GM12865 (cell line): ENCODE measurements at regions not wholly inside any gene's neighbourhood (a gene's known extent, or its start where the extent isn't known, plus 50 kb on each side); places are given as distances from the start of the nearest gene placed in this dataset.

Experiments
- DNase-seq: peaks from one replicate; pipeline ENCODE4 v3.0.0; 2010; ENCODE audit warnings: low read depth
- H3K4me3 ChIP-seq: 2 replicates; pipeline ENCODE4 v1.5.1; 2011; ENCODE audit warnings: mild to moderate bottlenecking, low read depth, low read length, control low read depth
- CTCF ChIP-seq: IDR thresholded peaks from 2 replicates; pipeline ENCODE4 v1.5.1; 2011; ENCODE audit warnings: low read length, control low read depth, low read depth, inconsistent platforms; ENCODE audit not compliant: insufficient read depth; ENCODE audit errors: missing control alignments

GRCh38 chr3:96233679-96234078 lies 580.7 kb upstream of the EPHA6 start:
- no peak for TF ChIP-seq CTCF
- no peak for DNase-seq
- H3K4me3 ChIP-seq = no peak overlapping the region

DNA sequence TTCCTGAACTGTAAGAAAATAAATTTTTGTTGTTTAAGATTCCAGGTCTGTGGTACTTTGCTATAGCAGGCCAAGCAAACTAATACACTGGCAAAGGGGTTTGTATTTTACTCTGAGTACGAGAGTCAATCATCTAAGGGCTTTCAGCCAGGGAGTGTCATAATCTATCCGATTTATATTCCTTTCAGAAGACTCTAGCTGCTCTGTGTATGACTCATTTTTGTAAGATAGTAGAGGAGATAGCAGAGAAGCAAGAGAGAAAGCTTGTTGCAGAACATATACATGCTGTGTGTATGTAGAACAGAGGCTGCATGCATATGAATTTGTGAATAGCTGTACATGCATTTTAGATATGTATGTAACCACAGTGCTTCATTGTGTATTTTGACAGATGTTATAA lies 577.9 kb upstream of the EPHA6 start:
- H3K4me3 ChIP-seq = no peak overlapping the region
- no peak for TF ChIP-seq CTCF
- no peak for DNase-seq

DNA sequence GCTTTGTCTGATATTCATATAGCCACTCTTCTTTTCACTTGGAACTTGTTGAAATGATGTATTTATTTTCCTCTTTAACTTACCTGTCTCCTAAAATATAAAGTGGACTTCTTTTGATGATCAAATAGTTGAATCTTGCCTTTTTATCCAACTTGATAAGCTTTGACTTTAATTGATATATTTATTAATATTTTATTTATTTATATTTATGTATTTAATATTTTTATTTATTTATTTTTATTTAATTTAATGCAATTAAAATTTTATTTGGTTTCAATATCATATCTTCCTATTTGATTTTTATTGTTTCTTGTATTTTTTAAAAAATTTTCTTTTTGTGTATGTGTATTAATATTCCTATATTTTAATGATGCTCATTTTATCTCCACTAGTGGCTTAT lies 555.1 kb upstream of the EPHA6 start:
- no peak overlapping the region for H3K4me3 ChIP-seq
- DNase-seq = no peak
- no peak for TF ChIP-seq CTCF

- TF ChIP-seq CTCF = no peak
- H3K4me3 ChIP-seq = no peak overlapping the region
- no peak for DNase-seq
Observed at GRCh38 chr3:96264701-96265100, 549.7 kb upstream of the EPHA6 start.

DNA sequence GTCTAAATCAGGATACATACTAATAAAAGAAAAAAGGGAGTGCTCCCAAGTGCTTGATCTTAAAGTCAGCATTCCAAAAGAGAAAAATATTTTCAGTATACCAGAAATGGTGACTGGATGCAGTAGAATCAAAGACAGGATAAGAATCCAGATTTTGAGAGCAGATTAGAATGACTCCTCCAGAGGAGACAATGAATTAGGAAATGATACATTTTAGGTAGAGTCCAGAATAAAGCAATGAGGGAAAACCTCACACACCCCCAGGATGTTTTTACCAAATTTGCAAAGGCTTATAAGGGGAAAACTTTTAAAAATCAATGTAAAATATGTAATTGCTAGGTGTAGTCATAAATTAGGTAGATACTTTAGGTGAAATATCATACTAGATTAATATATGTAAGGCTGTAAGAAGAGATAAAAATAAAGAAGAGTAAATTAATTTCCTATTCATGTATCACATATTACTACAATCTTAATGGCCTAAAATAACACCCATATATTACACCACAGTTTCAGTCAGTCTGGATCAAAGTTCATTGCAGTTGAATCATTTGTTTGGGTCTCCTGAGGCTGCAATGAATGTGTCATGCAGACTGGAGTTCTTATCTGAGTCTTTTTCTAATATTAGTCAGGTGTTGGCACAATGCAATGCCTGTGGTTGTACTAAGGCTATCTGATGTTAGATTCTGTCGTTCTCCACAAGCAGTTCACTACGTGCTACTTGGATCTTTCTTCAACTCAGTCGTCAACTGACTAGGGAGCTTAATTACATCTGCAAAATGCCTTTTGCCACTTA lies 547.8 kb upstream of the EPHA6 start:
- TF ChIP-seq CTCF = no peak
- DNase-seq = no peak
- H3K4me3 ChIP-seq = no peak overlapping the region

DNA sequence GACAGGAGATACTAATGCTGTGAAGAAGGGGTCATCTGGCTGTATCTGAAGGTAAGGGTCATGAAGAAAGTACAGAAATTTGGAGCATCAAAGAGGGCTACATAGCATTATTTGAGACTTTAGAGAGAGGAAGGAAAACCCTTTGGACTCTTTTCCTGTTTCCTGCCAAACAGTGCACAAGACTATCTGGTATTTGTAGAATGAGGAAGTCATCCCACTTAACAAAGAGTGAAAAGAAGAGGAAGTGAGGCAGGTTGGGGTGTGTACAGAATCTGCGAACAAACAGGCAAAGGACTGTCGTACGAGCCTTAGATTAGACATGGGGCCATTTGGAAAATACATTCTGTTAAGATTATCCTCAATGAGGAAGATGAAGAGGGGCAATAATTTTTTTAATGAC lies 546.8 kb upstream of the EPHA6 start:
- no peak for TF ChIP-seq CTCF
- no peak overlapping the region for H3K4me3 ChIP-seq
- DNase-seq = no peak

DNA sequence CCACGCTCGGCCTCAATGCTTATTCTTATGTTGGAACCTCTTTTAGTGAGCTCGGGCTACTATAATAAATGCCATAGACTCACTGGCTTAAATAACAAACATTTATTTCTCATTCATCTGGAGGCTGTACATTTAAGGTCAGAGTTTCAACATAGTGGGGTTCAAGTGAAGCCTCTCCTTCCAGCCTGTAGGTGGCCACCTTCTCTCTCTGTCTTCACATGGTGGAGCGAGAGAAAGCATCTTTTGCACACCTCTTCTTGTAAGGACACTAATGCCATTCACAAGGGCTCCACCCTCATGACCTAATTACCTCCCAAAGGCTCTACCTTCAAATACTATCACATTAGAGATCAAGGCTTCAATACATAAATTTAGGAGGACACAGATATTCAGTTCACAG lies 520.3 kb upstream of the EPHA6 start:
- no peak overlapping the region for H3K4me3 ChIP-seq
- TF ChIP-seq CTCF = no peak
- no peak for DNase-seq
